ENCODE measurements at regions not wholly inside any gene's neighbourhood (a gene's known extent, or its start where the extent isn't known, plus 50 kb on each side); places are given as distances from the start of the nearest gene placed in this dataset.

DNA sequence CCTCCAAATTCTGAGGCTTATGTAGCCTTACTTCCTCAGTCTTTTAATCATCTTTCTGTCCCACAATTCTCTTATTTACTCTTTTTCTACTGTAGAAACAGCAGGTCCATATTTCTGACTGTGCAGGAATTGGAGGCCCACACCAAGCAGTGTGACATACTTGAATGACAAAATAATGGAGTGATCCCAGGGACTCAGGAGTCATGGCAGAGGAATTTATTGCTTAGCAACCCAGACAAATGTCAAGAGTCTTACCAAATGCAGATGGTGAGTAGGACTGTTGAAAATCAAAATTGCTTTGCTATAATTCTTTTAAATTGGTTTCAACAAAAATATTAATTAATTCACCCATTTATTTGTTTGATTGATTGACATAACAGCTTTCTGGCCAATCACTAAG, 59.9 kb downstream of the HTR1B start:
- TF ChIP-seq SIN3A (IDR thresholded peaks at IDR 0.05; ENCODE audit: borderline replicate concordance, insufficient read depth, low read length) (no peak), FOXP2 (optimal IDR thresholded peaks at IDR 0.05; ENCODE audit: borderline replicate concordance, extremely low read depth, extremely low read length, insufficient read depth) (no peak), TAF1 (IDR thresholded peaks at IDR 0.05; ENCODE audit: borderline replicate concordance, insufficient read depth, low read length) (no peak), POLR2AphosphoS5 (IDR thresholded peaks at IDR 0.05; ENCODE audit: low read depth, low read length) (no peak), REST (IDR thresholded peaks at IDR 0.05; ENCODE audit: insufficient read depth in 1 of 2, low read depth in 2 of 2, low read length in 2 of 2) (no peak)

DNA sequence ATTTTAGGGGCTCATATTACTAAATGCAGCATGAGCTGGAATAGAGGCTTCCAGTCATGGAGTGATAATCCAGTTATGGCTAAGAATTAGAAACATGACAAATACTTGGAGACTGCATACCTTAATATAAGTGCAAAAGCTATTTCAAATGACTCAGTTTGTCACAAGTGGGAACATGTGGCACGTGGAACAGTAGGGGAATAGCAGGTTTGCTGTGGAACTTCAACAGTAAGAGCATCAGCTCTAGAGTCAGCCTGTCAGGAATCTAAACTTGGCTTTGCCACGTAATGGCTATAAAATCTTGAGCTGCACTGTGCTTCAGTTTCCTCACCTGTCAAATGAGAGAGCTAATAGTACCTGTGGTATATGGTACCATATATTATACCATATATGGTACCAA, 62.1 kb downstream of the HTR1B start:
- TF ChIP-seq POLR2AphosphoS5 (IDR thresholded peaks at IDR 0.05; ENCODE audit: low read depth, low read length) (no peak), REST (IDR thresholded peaks at IDR 0.05; ENCODE audit: insufficient read depth in 1 of 2, low read depth in 2 of 2, low read length in 2 of 2) (no peak), TAF1 (IDR thresholded peaks at IDR 0.05; ENCODE audit: borderline replicate concordance, insufficient read depth, low read length) (no peak), SIN3A (IDR thresholded peaks at IDR 0.05; ENCODE audit: borderline replicate concordance, insufficient read depth, low read length) (no peak), FOXP2 (optimal IDR thresholded peaks at IDR 0.05; ENCODE audit: borderline replicate concordance, extremely low read depth, extremely low read length, insufficient read depth) (no peak)

DNA sequence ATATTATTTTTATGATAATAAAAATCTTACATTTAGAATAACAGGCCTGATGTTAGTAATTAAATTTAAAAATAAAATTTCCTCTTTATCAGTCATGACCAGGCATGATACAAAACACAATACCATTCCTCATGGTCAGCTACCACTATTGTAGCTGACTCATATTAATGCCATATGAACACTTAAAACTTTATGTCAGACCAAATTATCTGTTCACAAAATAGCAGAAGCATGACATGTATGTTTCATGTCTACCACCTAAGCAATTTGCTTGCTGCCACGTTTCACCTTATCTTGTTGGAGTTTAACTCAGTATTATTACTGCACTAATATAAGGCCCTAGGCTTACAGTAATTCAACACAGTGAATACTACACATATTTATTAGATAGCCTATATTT, 65.7 kb downstream of the HTR1B start:
- TF ChIP-seq TAF1 (IDR thresholded peaks at IDR 0.05; ENCODE audit: borderline replicate concordance, insufficient read depth, low read length) = no peak

- no peak for TF ChIP-seq REST (IDR thresholded peaks at IDR 0.05; ENCODE audit: insufficient read depth in 1 of 2, low read depth in 2 of 2, low read length in 2 of 2)
- TF ChIP-seq SIN3A (IDR thresholded peaks at IDR 0.05; ENCODE audit: borderline replicate concordance, insufficient read depth, low read length) = no peak
- no peak for TF ChIP-seq POLR2AphosphoS5 (IDR thresholded peaks at IDR 0.05; ENCODE audit: low read depth, low read length)
- TF ChIP-seq FOXP2 (optimal IDR thresholded peaks at IDR 0.05; ENCODE audit: borderline replicate concordance, extremely low read depth, extremely low read length, insufficient read depth) = no peak
- TF ChIP-seq TAF1 (IDR thresholded peaks at IDR 0.05; ENCODE audit: borderline replicate concordance, insufficient read depth, low read length) = no peak
Observed at GRCh38 chr6:77389402-77389801, 73.9 kb downstream of the HTR1B start.

GRCh38 chr6:77383026-77383425, 80.3 kb downstream of the HTR1B start:
- TF ChIP-seq POLR2AphosphoS5 (IDR thresholded peaks at IDR 0.05; ENCODE audit: low read depth, low read length) (no peak), FOXP2 (optimal IDR thresholded peaks at IDR 0.05; ENCODE audit: borderline replicate concordance, extremely low read depth, extremely low read length, insufficient read depth) (no peak), REST (IDR thresholded peaks at IDR 0.05; ENCODE audit: insufficient read depth in 1 of 2, low read depth in 2 of 2, low read length in 2 of 2) (no peak), SIN3A (IDR thresholded peaks at IDR 0.05; ENCODE audit: borderline replicate concordance, insufficient read depth, low read length) (no peak), TAF1 (IDR thresholded peaks at IDR 0.05; ENCODE audit: borderline replicate concordance, insufficient read depth, low read length) (no peak)

All from PFSK-1 (cell line).